ENCODE measurements at regions not wholly inside any gene's neighbourhood (a gene's known extent, or its start where the extent isn't known, plus 50 kb on each side); places are given as distances from the start of the nearest gene placed in this dataset.

- H3K9me3 ChIP-seq (ENCODE audit: control insufficient read depth, low read depth, low read length): no peaks in the 10 kb centered on the region
- no peaks in the 10 kb centered on the region for H4K20me1 ChIP-seq (ENCODE audit: control insufficient read depth, extremely low read depth, insufficient read depth, low read length)
- H2AFZ ChIP-seq (ENCODE audit: control insufficient read depth, low read length): no peak overlapping the region
- no peaks in the 10 kb centered on the region for H3K27me3 ChIP-seq (ENCODE audit: control insufficient read depth, extremely low read depth, insufficient read depth, low read length)
- H3K4me2 ChIP-seq (ENCODE audit: control insufficient read depth, extremely low read depth, insufficient read depth, low read depth, low read length): no peak overlapping the region
- no peak overlapping the region for H3K9ac ChIP-seq (ENCODE audit: control insufficient read depth, extremely low read depth, insufficient read depth, low read length)
- DNase-seq (ENCODE audit: low read depth, low spot score) (no peak), FAIRE-seq (no peak)
- H3K27ac ChIP-seq (ENCODE audit: control insufficient read depth, insufficient read depth, low read length): no peak overlapping the region
- no peaks in the 10 kb centered on the region for H3K9me1 ChIP-seq (ENCODE audit: control insufficient read depth, extremely low read depth, insufficient read depth, low read length)
- dilution Hi-C loops (cut with MboI; ENCODE audit: extremely low pct_ligation_motif_present, low sequenced_read_pairs): no loop called here
- H3K4me3 ChIP-seq (ENCODE audit: control insufficient read depth in 2 of 3, extremely low read depth in 1 of 3, insufficient read depth in 2 of 3, low read depth in 1 of 3, low read length in 3 of 3): no peak overlapping the region
- TF ChIP-seq EZH2 (IDR thresholded peaks at IDR 0.05; ENCODE audit: low read length): no peak
- TF ChIP-seq CTCF (optimal IDR thresholded peaks at IDR 0.05 in 1 of 3, IDR thresholded peaks at IDR 0.05 in 1 of 3, conservative IDR thresholded peaks at IDR 0.05 in 1 of 3; ENCODE audit: extremely low read depth in 1 of 3, insufficient read depth in 2 of 3, low read length in 3 of 3): no peak
- H3K4me1 ChIP-seq (ENCODE audit: control insufficient read depth, extremely low read depth, insufficient read depth, low read length): no peaks in the 10 kb centered on the region
- H3K36me3 ChIP-seq (ENCODE audit: control insufficient read depth in 2 of 2, extremely low read depth in 1 of 2, insufficient read depth in 2 of 2, low read length in 2 of 2): no peaks in the 10 kb centered on the region
- no peaks in the 10 kb centered on the region for H3K79me2 ChIP-seq (ENCODE audit: control insufficient read depth, insufficient read depth, low read length)
Measured at GRCh38 chr5:39880985-39881384, 456.2 kb upstream of the DAB2 start.

GRCh38 chr5:39877479-39877878, 452.7 kb upstream of the DAB2 start:
- FAIRE-seq (no peak), DNase-seq (ENCODE audit: low read depth, low spot score) (no peak)
- Histone ChIP-seq H3K9ac (ENCODE audit: control insufficient read depth, extremely low read depth, insufficient read depth, low read length) (no peak overlapping the region), H3K4me3 (ENCODE audit: control insufficient read depth in 2 of 3, extremely low read depth in 1 of 3, insufficient read depth in 2 of 3, low read depth in 1 of 3, low read length in 3 of 3) (no peak overlapping the region), H3K27ac (ENCODE audit: control insufficient read depth, insufficient read depth, low read length) (no peak overlapping the region), H3K4me1 (ENCODE audit: control insufficient read depth, extremely low read depth, insufficient read depth, low read length) (no peaks in the 10 kb centered on the region), H3K79me2 (ENCODE audit: control insufficient read depth, insufficient read depth, low read length) (no peaks in the 10 kb centered on the region), H2AFZ (ENCODE audit: control insufficient read depth, low read length) (no peak overlapping the region), H3K36me3 (ENCODE audit: control insufficient read depth in 2 of 2, extremely low read depth in 1 of 2, insufficient read depth in 2 of 2, low read length in 2 of 2) (no peaks in the 10 kb centered on the region), H3K4me2 (ENCODE audit: control insufficient read depth, extremely low read depth, insufficient read depth, low read depth, low read length) (no peak overlapping the region), H3K27me3 (ENCODE audit: control insufficient read depth, extremely low read depth, insufficient read depth, low read length) (no peaks in the 10 kb centered on the region), H3K9me1 (ENCODE audit: control insufficient read depth, extremely low read depth, insufficient read depth, low read length) (no peaks in the 10 kb centered on the region), H3K9me3 (ENCODE audit: control insufficient read depth, low read depth, low read length) (no peaks in the 10 kb centered on the region), H4K20me1 (ENCODE audit: control insufficient read depth, extremely low read depth, insufficient read depth, low read length) (no peaks in the 10 kb centered on the region)
- no peak for TF ChIP-seq CTCF (optimal IDR thresholded peaks at IDR 0.05 in 1 of 3, IDR thresholded peaks at IDR 0.05 in 1 of 3, conservative IDR thresholded peaks at IDR 0.05 in 1 of 3; ENCODE audit: extremely low read depth in 1 of 3, insufficient read depth in 2 of 3, low read length in 3 of 3)
- TF ChIP-seq EZH2 (IDR thresholded peaks at IDR 0.05; ENCODE audit: low read length): no peak
- dilution Hi-C loops (cut with MboI; ENCODE audit: extremely low pct_ligation_motif_present, low sequenced_read_pairs): no loop called here
